ENCODE measurements at regions not wholly inside any gene's neighbourhood (a gene's known extent, or its start where the extent isn't known, plus 50 kb on each side); places are given as distances from the start of the nearest gene placed in this dataset.

DNA sequence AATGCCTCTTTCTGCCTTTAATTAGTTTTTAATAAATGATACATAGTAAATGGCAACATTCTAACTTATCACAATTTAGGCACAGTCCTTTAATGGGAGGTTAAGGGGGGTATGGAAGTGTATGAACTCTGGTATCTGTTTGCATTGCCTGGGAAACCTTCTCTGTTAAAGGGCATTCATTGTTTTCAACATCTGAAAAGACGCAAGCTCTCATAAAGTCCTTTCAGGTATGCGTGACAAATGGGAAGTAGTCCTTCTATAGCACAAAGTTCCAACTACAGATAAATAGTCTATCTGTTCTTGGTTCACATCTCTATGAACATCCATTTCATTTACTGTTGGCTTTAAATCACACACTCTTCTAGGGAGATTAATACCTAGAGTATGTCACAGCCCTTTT, 298.0 kb upstream of the PMFBP1 start:
- TF ChIP-seq, protein P1, sequence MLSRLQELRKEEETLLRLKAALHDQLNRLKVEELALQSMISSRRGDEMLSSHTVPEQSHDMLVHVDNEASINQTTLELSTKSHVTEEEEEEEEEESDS (CRISPR knock-in tag; IDR thresholded peaks at IDR 0.05): no peak
- TF ChIP-seq ZC3H4 (CRISPR knock-in tag; IDR thresholded peaks at IDR 0.05; ENCODE audit: borderline replicate concordance) (no peak), POLR2AphosphoS5 (IDR thresholded peaks at IDR 0.05; ENCODE audit: control insufficient read depth, insufficient read depth, low read depth, low read length) (no peak), RFX5 (IDR thresholded peaks at IDR 0.05; ENCODE audit: low read depth, low read length) (no peak), ZKSCAN8 (CRISPR knock-in tag; IDR thresholded peaks at IDR 0.05) (no peak), CBX5 (IDR thresholded peaks at IDR 0.05; ENCODE audit: borderline replicate concordance, low read depth) (no peak)
- TF ChIP-seq, protein P2, sequence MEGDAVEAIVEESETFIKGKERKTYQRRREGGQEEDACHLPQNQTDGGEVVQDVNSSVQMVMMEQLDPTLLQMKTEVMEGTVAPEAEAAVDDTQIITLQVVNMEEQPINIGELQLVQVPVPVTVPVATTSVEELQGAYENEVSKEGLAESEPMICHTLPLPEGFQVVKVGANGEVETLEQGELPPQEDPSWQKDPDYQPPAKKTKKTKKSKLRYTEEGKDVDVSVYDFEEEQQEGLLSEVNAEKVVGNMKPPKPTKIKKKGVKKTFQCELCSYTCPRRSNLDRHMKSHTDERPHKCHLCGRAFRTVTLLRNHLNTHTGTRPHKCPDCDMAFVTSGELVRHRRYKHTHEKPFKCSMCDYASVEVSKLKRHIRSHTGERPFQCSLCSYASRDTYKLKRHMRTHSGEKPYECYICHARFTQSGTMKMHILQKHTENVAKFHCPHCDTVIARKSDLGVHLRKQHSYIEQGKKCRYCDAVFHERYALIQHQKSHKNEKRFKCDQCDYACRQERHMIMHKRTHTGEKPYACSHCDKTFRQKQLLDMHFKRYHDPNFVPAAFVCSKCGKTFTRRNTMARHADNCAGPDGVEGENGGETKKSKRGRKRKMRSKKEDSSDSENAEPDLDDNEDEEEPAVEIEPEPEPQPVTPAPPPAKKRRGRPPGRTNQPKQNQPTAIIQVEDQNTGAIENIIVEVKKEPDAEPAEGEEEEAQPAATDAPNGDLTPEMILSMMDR (IDR thresholded peaks at IDR 0.05 in 2 of 3, conservative IDR thresholded peaks at IDR 0.05 in 1 of 3; ENCODE audit: insufficient read depth in 2 of 3, low read depth in 1 of 3, low read length in 3 of 3): no peak

Data from K562 (cell line).